Tibial nerve (tissue), 3 donors: ENCODE measurements at regions not wholly inside any gene's neighbourhood (a gene's known extent, or its start where the extent isn't known, plus 50 kb on each side); places are given as distances from the start of the nearest gene placed in this dataset.

Source experiments
- POLR2A ChIP-seq, 2 donors: fragments of 450-650 bp; IDR thresholded peaks; one replicate each; pipeline ENCODE4 v1.6.1; 2017; ENCODE audit warnings: antibody characterized with exemption in 2 of 2, mild to moderate bottlenecking in 2 of 2, moderate library complexity in 2 of 2
- TF ChIP-seq, protein P1 (sequence below), 5 experiments: fragments of 200-600 bp in 3 of 5; fragments of 450-650 bp in 2 of 5; sonication (generic) in 3 of 5; IDR thresholded peaks; one replicate each; pipeline ENCODE4 v1.5.1; 2016 to 2019; ENCODE audit warnings: antibody characterized with exemption in 5 of 5, mild to moderate bottlenecking in 3 of 5, moderate library complexity in 2 of 5

DNA sequence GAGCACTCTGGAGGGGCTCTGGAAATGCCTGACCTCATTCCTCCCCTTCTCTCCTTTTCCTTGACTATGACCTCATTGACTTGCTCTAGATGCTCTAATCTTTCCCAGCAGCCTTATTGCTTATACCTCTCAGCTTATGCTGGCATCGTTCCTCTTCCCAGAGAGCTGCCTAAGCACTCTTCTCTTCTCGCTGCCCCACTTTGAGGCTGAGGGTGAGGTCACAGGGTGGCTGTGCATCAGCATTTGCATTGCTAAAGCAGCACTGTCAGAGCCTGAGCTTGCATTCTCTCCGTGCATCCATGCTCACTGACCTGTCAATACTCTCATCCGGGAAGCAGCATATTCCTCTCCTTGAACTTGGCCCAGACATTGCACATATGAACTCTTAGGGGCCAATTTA is 96.4 kb upstream of the NTRK2 start:
- TF ChIP-seq POLR2A (IDR thresholded peaks at IDR 0.05): no peak
- TF ChIP-seq, protein P1, sequence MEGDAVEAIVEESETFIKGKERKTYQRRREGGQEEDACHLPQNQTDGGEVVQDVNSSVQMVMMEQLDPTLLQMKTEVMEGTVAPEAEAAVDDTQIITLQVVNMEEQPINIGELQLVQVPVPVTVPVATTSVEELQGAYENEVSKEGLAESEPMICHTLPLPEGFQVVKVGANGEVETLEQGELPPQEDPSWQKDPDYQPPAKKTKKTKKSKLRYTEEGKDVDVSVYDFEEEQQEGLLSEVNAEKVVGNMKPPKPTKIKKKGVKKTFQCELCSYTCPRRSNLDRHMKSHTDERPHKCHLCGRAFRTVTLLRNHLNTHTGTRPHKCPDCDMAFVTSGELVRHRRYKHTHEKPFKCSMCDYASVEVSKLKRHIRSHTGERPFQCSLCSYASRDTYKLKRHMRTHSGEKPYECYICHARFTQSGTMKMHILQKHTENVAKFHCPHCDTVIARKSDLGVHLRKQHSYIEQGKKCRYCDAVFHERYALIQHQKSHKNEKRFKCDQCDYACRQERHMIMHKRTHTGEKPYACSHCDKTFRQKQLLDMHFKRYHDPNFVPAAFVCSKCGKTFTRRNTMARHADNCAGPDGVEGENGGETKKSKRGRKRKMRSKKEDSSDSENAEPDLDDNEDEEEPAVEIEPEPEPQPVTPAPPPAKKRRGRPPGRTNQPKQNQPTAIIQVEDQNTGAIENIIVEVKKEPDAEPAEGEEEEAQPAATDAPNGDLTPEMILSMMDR (IDR thresholded peaks at IDR 0.05): no peak
